Breast epithelium (tissue), 4 donors: ENCODE measurements at regions not wholly inside any gene's neighbourhood (a gene's known extent, or its start where the extent isn't known, plus 50 kb on each side); places are given as distances from the start of the nearest gene placed in this dataset.

Experiments used
- DNase-seq, 2 donors: peaks; one replicate each; pipeline ENCODE4 v3.0.0-alpha.2; 2019; ENCODE audit warnings: low spot score in 2 of 2
- H3K27ac ChIP-seq, 2 donors: fragments of 200-600 bp; sonication (generic) in 1 of 2; one replicate each; pipeline ENCODE4 v1.5.1; 2016 to 2019; ENCODE audit warnings: mild to moderate bottlenecking in 1 of 2
- H3K27me3 ChIP-seq, 2 donors: fragments of 200-600 bp; sonication (generic) in 1 of 2; one replicate each; pipeline versions ENCODE4 v1.5.1 to v1.6.0; 2017 to 2019; ENCODE audit warnings: control low read depth in 1 of 2, mild to moderate bottlenecking in 1 of 2
- H3K36me3 ChIP-seq: fragments of 200-600 bp; one replicate; pipeline ENCODE4 v1.5.1; 2019
- H3K4me1 ChIP-seq, 2 donors: fragments of 200-600 bp; sonication (generic); one replicate each; pipeline ENCODE4 v1.5.1; 2016 to 2019; ENCODE audit warnings: control low read depth in 1 of 2
- H3K4me3 ChIP-seq, 3 donors: fragments of 200-600 bp; sonication (generic); 1 replicate in 2 of 3; 2 replicates in 1 of 3; pipeline ENCODE4 v1.5.1; 2016 to 2019; ENCODE audit warnings: mild to moderate bottlenecking in 3 of 3, moderate library complexity in 2 of 3
- H3K9me3 ChIP-seq, 2 donors: fragments of 200-600 bp; sonication (generic) in 1 of 2; one replicate each; pipeline ENCODE4 v1.5.1; 2016 to 2019; ENCODE audit warnings: control low read depth in 1 of 2
- CTCF ChIP-seq, 3 donors: fragments of 450-650 bp; IDR thresholded peaks; one replicate each; pipeline ENCODE4 v1.5.1; 2016 to 2017; ENCODE audit warnings: antibody characterized with exemption in 3 of 3, mild to moderate bottlenecking in 3 of 3, moderate library complexity in 3 of 3
- POLR2A ChIP-seq: fragments of 450-650 bp; IDR thresholded peaks from one replicate; pipeline ENCODE4 v1.6.1; 2016; ENCODE audit warnings: antibody characterized with exemption, mild to moderate bottlenecking, moderate library complexity
- POLR2AphosphoS5 ChIP-seq, 3 donors: sonication (generic); formaldehyde crosslinking; IDR thresholded peaks; one replicate each; pipeline ENCODE4 v1.6.1; 2017; ENCODE audit warnings: antibody characterized with exemption in 3 of 3
- intact Hi-C: fragments of 100-400 bp; cut with DNase I; formaldehyde crosslinking; loops from one replicate; pipeline ENCODE4 v1.15.1; 2023; ENCODE audit warnings: low total_unique reads

GRCh38 chr9:107562798-107563197 lies 73.2 kb upstream of the KLF4 start:
- no peak for DNase-seq
- intact Hi-C loops, result no loop called here
- TF ChIP-seq POLR2A (no peak), POLR2AphosphoS5 (IDR thresholded peaks at IDR 0.05) (no peak), CTCF (IDR thresholded peaks at IDR 0.05) (no peak)

GRCh38 chr9:107559494-107560086 lies 70.0 kb upstream of the KLF4 start:
- no peak for DNase-seq
- no peaks in the 10 kb centered on the region for H3K36me3 ChIP-seq
- H3K4me1 ChIP-seq, result no peaks in the 10 kb centered on the region
- H3K27me3 ChIP-seq, result no peaks in the 10 kb centered on the region
- intact Hi-C loops, result no loop called here
- no peak for TF ChIP-seq CTCF (IDR thresholded peaks at IDR 0.05)
- no peak for TF ChIP-seq POLR2A
- TF ChIP-seq POLR2AphosphoS5 (IDR thresholded peaks at IDR 0.05), result no peak
- H3K4me3 ChIP-seq, result no peak overlapping the region
- no peaks in the 10 kb centered on the region for H3K9me3 ChIP-seq
- H3K27ac ChIP-seq, result no peak overlapping the region

More at GRCh38 chr9:107562798-107563197, 73.2 kb upstream of the KLF4 start:
- no peak overlapping the region for H3K27ac ChIP-seq
- no peak overlapping the region for H3K4me3 ChIP-seq
- no peaks in the 10 kb centered on the region for H3K36me3 ChIP-seq
- no peaks in the 10 kb centered on the region for H3K9me3 ChIP-seq
- H3K4me1 ChIP-seq, result no peaks in the 10 kb centered on the region
- no peaks in the 10 kb centered on the region for H3K27me3 ChIP-seq

GRCh38 chr9:107557236-107557990 lies 67.8 kb upstream of the KLF4 start:
- Histone ChIP-seq H3K4me1 (no peaks in the 10 kb centered on the region), H3K27ac (no peak overlapping the region), H3K4me3 (no peak overlapping the region), H3K9me3 (no peaks in the 10 kb centered on the region), H3K27me3 (no peaks in the 10 kb centered on the region), H3K36me3 (no peaks in the 10 kb centered on the region)
- no peak for TF ChIP-seq POLR2AphosphoS5 (IDR thresholded peaks at IDR 0.05)
- no peak for TF ChIP-seq POLR2A
- no peak for DNase-seq
- intact Hi-C loops, result no loop called here

DNA sequence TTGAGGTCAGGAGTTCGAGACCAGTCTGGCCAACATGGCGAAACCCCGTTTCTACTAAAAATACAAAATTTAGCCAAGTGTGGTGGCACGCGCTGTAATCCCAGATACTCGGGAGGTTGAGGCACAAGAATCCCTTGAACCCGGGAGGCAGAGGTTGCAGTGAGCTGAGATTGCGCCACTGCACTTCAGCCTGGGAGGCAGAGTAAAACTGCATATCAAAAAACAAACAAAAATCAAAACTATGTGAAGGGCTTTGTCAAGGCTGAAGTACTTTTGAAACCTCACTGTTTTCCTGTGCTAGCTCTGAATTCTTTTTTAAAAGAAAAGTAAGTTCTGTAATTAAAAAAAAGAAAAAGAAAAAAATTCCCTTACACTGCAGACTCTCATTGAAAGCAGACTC lies 65.1 kb upstream of the KLF4 start:
- Histone ChIP-seq H3K27me3 (no peaks in the 10 kb centered on the region), H3K4me3 (no peak overlapping the region), H3K9me3 (no peaks in the 10 kb centered on the region), H3K4me1 (no peaks in the 10 kb centered on the region), H3K27ac (no peak overlapping the region), H3K36me3 (no peaks in the 10 kb centered on the region)
- no peak for DNase-seq
- TF ChIP-seq POLR2A (no peak), CTCF (IDR thresholded peaks at IDR 0.05) (no peak), POLR2AphosphoS5 (IDR thresholded peaks at IDR 0.05) (no peak)
- intact Hi-C loops, result no loop called here

DNA sequence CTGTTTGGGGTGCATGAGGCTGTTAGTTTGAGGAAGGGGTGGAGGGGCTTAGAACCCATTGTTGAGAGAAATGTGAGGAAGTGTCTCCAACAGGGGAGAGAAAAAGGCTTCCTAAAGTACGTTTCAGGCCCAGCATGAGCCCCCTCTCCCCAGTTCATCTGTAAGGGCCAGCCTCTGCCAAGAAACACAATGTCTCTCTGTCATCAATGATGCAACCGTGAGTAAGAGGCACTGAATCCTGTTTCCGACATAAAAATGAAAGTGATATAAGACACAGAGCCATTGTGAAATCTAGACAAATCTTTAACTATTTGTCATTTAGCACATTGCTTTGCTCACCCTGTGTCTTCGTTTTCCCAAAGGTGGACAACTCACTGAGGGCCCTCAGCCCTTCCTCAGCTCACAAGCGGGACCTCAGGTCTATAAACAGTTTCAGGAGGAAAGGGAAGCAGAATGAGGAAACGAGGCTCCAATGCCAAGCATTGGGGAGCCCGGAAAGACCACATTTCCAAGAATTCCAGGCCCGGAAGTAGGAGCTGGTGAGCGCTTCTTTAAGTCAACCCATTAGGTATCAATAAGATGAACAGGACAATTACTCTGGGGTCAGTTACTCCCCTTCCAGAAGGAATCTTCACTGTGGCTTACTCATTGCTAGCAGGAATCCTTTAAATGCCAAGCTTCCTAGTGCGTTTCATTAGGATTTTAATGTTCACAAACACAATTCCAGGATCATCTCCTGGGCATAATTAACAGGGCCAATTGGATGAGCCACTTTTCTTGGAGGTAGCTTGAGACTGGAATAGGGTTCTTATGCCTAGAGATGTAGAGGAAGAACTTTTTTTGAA lies 59.0 kb upstream of the KLF4 start:
- intact Hi-C loops, result no loop called here
- H3K27me3 ChIP-seq, result no peaks in the 10 kb centered on the region
- no peaks in the 10 kb centered on the region for H3K9me3 ChIP-seq
- peak overlapping the region; percentile 21 to 70 for H3K27ac ChIP-seq
- TF ChIP-seq CTCF (IDR thresholded peaks at IDR 0.05) (no peak), POLR2AphosphoS5 (IDR thresholded peaks at IDR 0.05) (peak in 2 of 3 donors; percentile 40 to 49)
- no peaks in the 10 kb centered on the region for H3K36me3 ChIP-seq
- H3K4me3 ChIP-seq, result peak overlapping the region in 2 of 3 donors; percentile 7 to 16
- H3K4me1 ChIP-seq, result no peaks in the 10 kb centered on the region
- DNase-seq, result no peak
